ENCODE measurements at regions not wholly inside any gene's neighbourhood (a gene's known extent, or its start where the extent isn't known, plus 50 kb on each side); places are given as distances from the start of the nearest gene placed in this dataset.
A peak's percentile ranks its signal among the peaks of the same experiment; 100 is the strongest.

DNA sequence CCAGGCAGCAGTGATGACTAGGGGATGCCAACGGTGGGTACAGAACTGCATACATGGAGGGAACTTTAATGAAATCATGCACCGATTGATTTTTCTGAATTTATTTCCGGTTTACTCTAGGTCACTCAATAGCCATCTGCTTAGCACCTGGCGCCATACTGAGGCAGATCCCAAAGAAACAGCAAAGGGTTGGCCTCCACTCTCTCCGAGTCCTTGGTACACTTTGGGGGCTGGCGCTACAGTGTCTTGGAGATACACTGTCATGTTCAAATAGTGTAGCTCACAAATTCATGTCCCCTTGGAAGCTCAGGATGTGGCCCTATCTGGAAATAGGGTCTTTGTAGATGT, 116.3 kb downstream of the BOD1 start:
- Histone ChIP-seq H2AK5ac (ENCODE audit: low read depth, low read length) (peak overlapping the region; percentile 82), H2BK12ac (ENCODE audit: low read length) (peak overlapping the region; percentile 49), H2BK15ac (ENCODE audit: low read length) (no peak overlapping the region), H3K9me3 (replicated peaks in 1 of 2; ENCODE audit: control insufficient read depth in 2 of 2, insufficient read depth in 1 of 2, low read depth in 1 of 2, low read length in 2 of 2) (no peaks in the 10 kb centered on the region), H3K27ac (replicated peaks; ENCODE audit: low read length) (no peak overlapping the region), H2BK5ac (ENCODE audit: low read length) (no peak overlapping the region), H3K36me3 (replicated peaks in 1 of 2; ENCODE audit: control insufficient read depth in 2 of 2, insufficient read depth in 2 of 2, low read length in 2 of 2) (no peaks in the 10 kb centered on the region), H3K18ac (ENCODE audit: low read length) (peak overlapping the region; percentile 53), H3K4ac (ENCODE audit: low read length) (no peak overlapping the region), H3K79me1 (ENCODE audit: low read depth, low read length) (no peaks in the 10 kb centered on the region), H3K14ac (ENCODE audit: low read length) (no peak overlapping the region), H3K27me3 (ENCODE audit: control insufficient read depth in 3 of 3, insufficient read depth in 3 of 3, low read depth in 1 of 3, low read length in 3 of 3) (peaks cover 0 to 22% (median 0%) of the 10 kb centered on the region in 3 experiments), H4K8ac (ENCODE audit: low read depth, low read length) (no peak overlapping the region), H3K23ac (ENCODE audit: low read depth, low read length, poor library complexity) (no peak overlapping the region), H2AFZ (ENCODE audit: low read length) (no peak overlapping the region), H3K4me2 (ENCODE audit: insufficient read depth, low read length, poor library complexity, severe bottlenecking) (no peak overlapping the region), H3K9ac (ENCODE audit: low read depth, low read length, poor library complexity) (no peak overlapping the region), H3K4me3 (ENCODE audit: low read length in 2 of 2) (no peak overlapping the region), H3K4me1 (ENCODE audit: control insufficient read depth in 2 of 2, insufficient read depth in 1 of 2, low read depth in 1 of 2, low read length in 2 of 2) (peaks cover 0 to 13% of the 10 kb centered on the region in 2 donors), H4K91ac (ENCODE audit: low read depth, low read length, poor library complexity) (no peak overlapping the region), H2BK120ac (ENCODE audit: low read depth, low read length) (no peak overlapping the region)
- no CpG with 5 or more reads among the region's 6 CpGs for WGBS, 2 donors (ENCODE audit: extremely low coverage in 2 of 2, insufficient read length in 2 of 2, insufficient replicate concordance in 1 of 2)
- DNase-seq (ENCODE audit: low spot score) = no peak

DNA sequence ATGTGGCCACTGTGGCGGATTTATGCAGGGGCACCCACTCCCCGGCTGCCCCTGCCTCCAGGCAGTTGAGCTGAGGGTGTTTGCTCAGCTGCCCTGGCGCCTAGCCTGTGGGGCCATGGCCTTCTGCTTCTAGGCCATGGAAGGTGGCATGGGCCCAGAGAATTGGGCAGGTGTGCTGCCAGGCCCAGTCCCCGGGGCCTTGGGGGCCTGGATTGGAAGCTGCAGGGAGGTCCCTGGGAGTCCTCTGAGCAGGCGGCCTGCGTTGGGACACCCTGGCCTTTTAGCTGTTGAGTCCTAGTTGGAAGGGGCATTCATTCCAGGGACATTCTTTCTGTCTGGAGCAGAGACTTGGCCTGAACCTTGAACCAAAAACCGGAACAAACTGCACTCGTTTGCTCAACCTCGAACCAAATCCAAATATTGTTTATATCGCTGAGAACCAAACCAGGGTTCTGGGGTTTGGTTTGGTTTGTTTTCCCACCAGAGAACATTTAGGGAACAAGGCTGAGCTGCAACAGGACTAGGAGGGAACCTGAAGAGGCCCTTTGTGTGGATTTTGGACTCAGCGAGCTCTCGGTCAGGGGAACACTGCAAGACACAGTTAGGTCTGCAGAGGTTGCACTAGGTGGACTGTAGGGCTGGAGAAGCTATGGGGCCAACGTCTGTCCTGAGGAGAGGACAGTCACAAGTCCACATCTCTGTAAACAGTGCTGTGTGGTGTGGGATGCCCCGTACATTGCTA, 116.8 kb downstream of the BOD1 start:
- Histone ChIP-seq H2AK5ac (ENCODE audit: low read depth, low read length) (peak overlapping the region; percentile 82), H3K9me3 (replicated peaks in 1 of 2; ENCODE audit: control insufficient read depth in 2 of 2, insufficient read depth in 1 of 2, low read depth in 1 of 2, low read length in 2 of 2) (no peaks in the 10 kb centered on the region), H3K4me1 (ENCODE audit: control insufficient read depth in 2 of 2, insufficient read depth in 1 of 2, low read depth in 1 of 2, low read length in 2 of 2) (peaks cover 0 to 13% of the 10 kb centered on the region in 2 donors), H3K4ac (ENCODE audit: low read length) (no peak overlapping the region), H3K27me3 (ENCODE audit: control insufficient read depth in 3 of 3, insufficient read depth in 3 of 3, low read depth in 1 of 3, low read length in 3 of 3) (peaks cover 0 to 22% (median 0%) of the 10 kb centered on the region in 3 experiments), H2BK5ac (ENCODE audit: low read length) (no peak overlapping the region), H3K18ac (ENCODE audit: low read length) (peak overlapping the region; percentile 89), H2BK120ac (ENCODE audit: low read depth, low read length) (peak overlapping the region; percentile 35), H3K4me3 (ENCODE audit: low read length in 2 of 2) (no peak overlapping the region), H2BK15ac (ENCODE audit: low read length) (peak overlapping the region; percentile 34), H4K8ac (ENCODE audit: low read depth, low read length) (no peak overlapping the region), H3K27ac (replicated peaks; ENCODE audit: low read length) (no peak overlapping the region), H3K9ac (ENCODE audit: low read depth, low read length, poor library complexity) (no peak overlapping the region), H3K14ac (ENCODE audit: low read length) (peak overlapping the region; percentile 60), H4K91ac (ENCODE audit: low read depth, low read length, poor library complexity) (peak overlapping the region; percentile 2), H3K36me3 (replicated peaks in 1 of 2; ENCODE audit: control insufficient read depth in 2 of 2, insufficient read depth in 2 of 2, low read length in 2 of 2) (no peaks in the 10 kb centered on the region), H2AFZ (ENCODE audit: low read length) (no peak overlapping the region), H3K23ac (ENCODE audit: low read depth, low read length, poor library complexity) (no peak overlapping the region), H3K4me2 (ENCODE audit: insufficient read depth, low read length, poor library complexity, severe bottlenecking) (no peak overlapping the region), H2BK12ac (ENCODE audit: low read length) (peak overlapping the region; percentile 49), H3K79me1 (ENCODE audit: low read depth, low read length) (no peaks in the 10 kb centered on the region)
- no peak for DNase-seq (ENCODE audit: low spot score)
- no CpG with 5 or more reads among the region's 14 CpGs for WGBS, 2 donors (ENCODE audit: extremely low coverage in 2 of 2, insufficient read length in 2 of 2, insufficient replicate concordance in 1 of 2)

DNA sequence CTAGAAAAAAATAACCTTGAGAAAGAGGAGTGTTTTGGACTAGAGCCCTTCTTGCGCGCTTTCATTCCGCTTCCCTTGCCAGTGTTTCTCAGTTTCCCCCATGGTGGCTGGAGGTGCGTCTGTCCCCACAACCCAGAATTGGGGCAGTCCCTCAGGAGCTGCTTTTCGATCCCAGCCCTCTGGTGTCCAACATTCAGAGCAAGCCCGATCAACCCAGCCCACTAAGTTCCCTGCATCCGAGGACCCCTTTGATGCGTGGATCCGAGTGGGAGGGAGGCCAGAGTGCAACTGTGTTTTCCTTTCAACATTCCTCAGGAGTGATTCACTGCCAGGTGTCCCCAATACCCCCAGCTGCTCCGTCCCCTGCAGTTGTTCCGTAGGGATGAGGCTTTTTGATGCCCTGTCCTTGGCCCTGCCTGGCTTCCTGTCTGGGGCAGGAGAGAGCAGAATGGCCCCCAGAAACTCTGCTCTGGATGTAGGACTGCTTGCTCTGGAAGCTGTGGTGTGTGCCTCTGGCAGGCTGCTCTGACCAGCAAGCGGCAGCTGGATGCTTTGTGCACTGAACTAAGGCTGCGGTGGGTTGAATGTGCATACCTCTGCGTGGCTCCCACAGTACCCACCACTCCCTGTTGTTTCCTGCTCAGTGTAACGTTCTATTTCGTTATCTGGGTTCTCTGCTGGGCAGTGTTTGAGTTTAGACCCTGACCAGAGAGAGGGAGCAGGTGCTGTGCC, 117.5 kb downstream of the BOD1 start:
- Histone ChIP-seq H3K9me3 (replicated peaks in 1 of 2; ENCODE audit: control insufficient read depth in 2 of 2, insufficient read depth in 1 of 2, low read depth in 1 of 2, low read length in 2 of 2) (no peaks in the 10 kb centered on the region), H3K4me1 (ENCODE audit: control insufficient read depth in 2 of 2, insufficient read depth in 1 of 2, low read depth in 1 of 2, low read length in 2 of 2) (peaks cover 0 to 13% of the 10 kb centered on the region in 2 donors), H3K18ac (ENCODE audit: low read length) (peak overlapping the region; percentile 89), H3K36me3 (replicated peaks in 1 of 2; ENCODE audit: control insufficient read depth in 2 of 2, insufficient read depth in 2 of 2, low read length in 2 of 2) (no peaks in the 10 kb centered on the region), H3K27ac (replicated peaks; ENCODE audit: low read length) (peak overlapping the region; percentile 30), H2BK120ac (ENCODE audit: low read depth, low read length) (peak overlapping the region; percentile 35), H3K4me3 (ENCODE audit: low read length in 2 of 2) (no peak overlapping the region), H2BK5ac (ENCODE audit: low read length) (peak overlapping the region; percentile 32), H4K91ac (ENCODE audit: low read depth, low read length, poor library complexity) (peak overlapping the region; percentile 2), H3K9ac (ENCODE audit: low read depth, low read length, poor library complexity) (no peak overlapping the region), H2BK15ac (ENCODE audit: low read length) (peak overlapping the region; percentile 34), H3K79me1 (ENCODE audit: low read depth, low read length) (no peaks in the 10 kb centered on the region), H2AFZ (ENCODE audit: low read length) (peak overlapping the region; percentile 21), H2BK12ac (ENCODE audit: low read length) (peak overlapping the region; percentile 47), H2AK5ac (ENCODE audit: low read depth, low read length) (peak overlapping the region; percentile 82), H4K8ac (ENCODE audit: low read depth, low read length) (no peak overlapping the region), H3K23ac (ENCODE audit: low read depth, low read length, poor library complexity) (no peak overlapping the region), H3K27me3 (ENCODE audit: control insufficient read depth in 3 of 3, insufficient read depth in 3 of 3, low read depth in 1 of 3, low read length in 3 of 3) (peaks cover 0 to 21% (median 0%) of the 10 kb centered on the region in 3 experiments), H3K4me2 (ENCODE audit: insufficient read depth, low read length, poor library complexity, severe bottlenecking) (no peak overlapping the region), H3K14ac (ENCODE audit: low read length) (peak overlapping the region; percentile 60), H3K4ac (ENCODE audit: low read length) (no peak overlapping the region)
- no CpG with 5 or more reads among the region's 16 CpGs for WGBS, 2 donors (ENCODE audit: extremely low coverage in 2 of 2, insufficient read length in 2 of 2, insufficient replicate concordance in 1 of 2)
- peak; percentile 14 for DNase-seq (ENCODE audit: low spot score)

DNA sequence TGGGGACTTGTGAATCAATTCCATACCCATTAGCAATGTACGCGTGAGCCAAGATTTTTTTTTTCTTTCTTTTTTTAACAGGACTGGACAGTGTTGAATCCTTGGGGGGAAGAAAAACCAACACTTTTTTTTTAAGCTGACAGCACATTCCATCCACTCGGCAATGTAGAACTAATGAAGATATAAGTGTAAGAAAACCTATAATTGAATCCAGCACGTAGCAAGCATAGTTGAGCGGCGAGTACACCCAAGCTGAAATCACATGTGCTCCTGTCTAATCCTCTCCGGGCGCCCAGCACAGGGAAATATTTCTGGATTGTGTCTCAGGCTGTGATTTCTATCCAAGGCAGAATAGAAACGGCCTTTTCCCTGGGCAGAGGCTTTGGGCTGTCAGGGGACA, 118.2 kb downstream of the BOD1 start:
- Histone ChIP-seq H3K9ac (ENCODE audit: low read depth, low read length, poor library complexity) (no peak overlapping the region), H4K91ac (ENCODE audit: low read depth, low read length, poor library complexity) (no peak overlapping the region), H3K14ac (ENCODE audit: low read length) (no peak overlapping the region), H2BK5ac (ENCODE audit: low read length) (peak overlapping the region; percentile 32), H2AK5ac (ENCODE audit: low read depth, low read length) (no peak overlapping the region), H3K9me3 (replicated peaks in 1 of 2; ENCODE audit: control insufficient read depth in 2 of 2, insufficient read depth in 1 of 2, low read depth in 1 of 2, low read length in 2 of 2) (no peaks in the 10 kb centered on the region), H4K8ac (ENCODE audit: low read depth, low read length) (no peak overlapping the region), H2AFZ (ENCODE audit: low read length) (no peak overlapping the region), H2BK12ac (ENCODE audit: low read length) (no peak overlapping the region), H3K27me3 (ENCODE audit: control insufficient read depth in 3 of 3, insufficient read depth in 3 of 3, low read depth in 1 of 3, low read length in 3 of 3) (peaks cover 0 to 16% (median 0%) of the 10 kb centered on the region in 3 experiments), H3K27ac (replicated peaks; ENCODE audit: low read length) (peak overlapping the region; percentile 30), H2BK15ac (ENCODE audit: low read length) (no peak overlapping the region), H3K23ac (ENCODE audit: low read depth, low read length, poor library complexity) (no peak overlapping the region), H2BK120ac (ENCODE audit: low read depth, low read length) (no peak overlapping the region), H3K36me3 (replicated peaks in 1 of 2; ENCODE audit: control insufficient read depth in 2 of 2, insufficient read depth in 2 of 2, low read length in 2 of 2) (no peaks in the 10 kb centered on the region), H3K18ac (ENCODE audit: low read length) (no peak overlapping the region), H3K4me3 (ENCODE audit: low read length in 2 of 2) (no peak overlapping the region), H3K4me2 (ENCODE audit: insufficient read depth, low read length, poor library complexity, severe bottlenecking) (no peak overlapping the region), H3K4me1 (ENCODE audit: control insufficient read depth in 2 of 2, insufficient read depth in 1 of 2, low read depth in 1 of 2, low read length in 2 of 2) (peaks cover 0 to 13% of the 10 kb centered on the region in 2 donors), H3K79me1 (ENCODE audit: low read depth, low read length) (no peaks in the 10 kb centered on the region), H3K4ac (ENCODE audit: low read length) (no peak overlapping the region)
- DNase-seq (ENCODE audit: low spot score) = peak; percentile 9
- WGBS, 2 donors (ENCODE audit: extremely low coverage in 2 of 2, insufficient read length in 2 of 2, insufficient replicate concordance in 1 of 2) = no CpG with 5 or more reads among the region's 9 CpGs

Data from neuronal stem cell (in vitro differentiated cells).